Neuron (in vitro differentiated cells): ENCODE measurements at regions not wholly inside any gene's neighbourhood (a gene's known extent, or its start where the extent isn't known, plus 50 kb on each side); places are given as distances from the start of the nearest gene placed in this dataset.

Experiments used
- H2AFZ ChIP-seq: one replicate; pipeline ENCODE4 v1.6.1; 2013; ENCODE audit warnings: low read depth, mild to moderate bottlenecking, inconsistent platforms, low read length, moderate library complexity
- H3K27me3 ChIP-seq: one replicate; pipeline ENCODE4 v1.6.1; 2013; ENCODE audit warnings: low read length; ENCODE audit not compliant: insufficient read depth
- H3K36me3 ChIP-seq: one replicate; pipeline ENCODE4 v1.6.1; 2013; ENCODE audit warnings: low read length; ENCODE audit not compliant: insufficient read depth
- H3K4me1 ChIP-seq: one replicate; pipeline ENCODE4 v1.6.1; 2013; ENCODE audit warnings: low read length; ENCODE audit not compliant: insufficient read depth
- H3K4me3 ChIP-seq: 2 replicates; pipeline ENCODE4 v1.5.1; 2013; ENCODE audit warnings: mild to moderate bottlenecking, low read length, moderate library complexity
- H3K9me3 ChIP-seq: one replicate; pipeline ENCODE4 v1.6.1; 2013; ENCODE audit warnings: low read length

DNA sequence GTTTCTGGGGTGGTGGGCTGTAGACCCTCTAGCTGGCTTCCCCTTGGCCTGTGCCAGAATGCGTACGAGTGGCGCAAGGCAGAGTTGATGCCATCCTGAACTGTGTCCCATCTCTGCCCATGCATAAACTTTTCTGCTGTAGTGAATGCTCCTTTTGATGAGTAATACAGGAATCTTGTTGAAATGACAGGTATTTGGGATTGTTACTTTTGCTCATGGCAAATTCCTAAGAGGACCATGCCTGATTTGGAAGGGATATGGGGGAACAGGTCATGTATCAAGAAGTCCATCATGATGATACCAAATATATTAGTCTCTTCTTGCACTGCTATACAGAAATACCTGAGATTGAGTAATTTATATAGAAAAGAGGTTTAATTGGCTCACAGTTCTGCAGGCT lies 648.0 kb downstream of the SLC4A3 start:
- no peak overlapping the region for H3K4me3 ChIP-seq
- no peaks in the 10 kb centered on the region for H3K36me3 ChIP-seq
- H3K4me1 ChIP-seq, result no peaks in the 10 kb centered on the region
- no peaks in the 10 kb centered on the region for H3K9me3 ChIP-seq
- no peaks in the 10 kb centered on the region for H3K27me3 ChIP-seq
- H2AFZ ChIP-seq, result no peak overlapping the region

- Histone ChIP-seq H3K36me3 (no peaks in the 10 kb centered on the region), H3K4me1 (no peaks in the 10 kb centered on the region), H3K4me3 (no peak overlapping the region), H2AFZ (no peak overlapping the region), H3K27me3 (no peaks in the 10 kb centered on the region), H3K9me3 (no peaks in the 10 kb centered on the region)
Observed at GRCh38 chr2:220276741-220277444, 649.5 kb downstream of the SLC4A3 start.

GRCh38 chr2:220277445-220277975 lies 650.1 kb downstream of the SLC4A3 start:
- no peaks in the 10 kb centered on the region for H3K27me3 ChIP-seq
- H3K4me3 ChIP-seq, result no peak overlapping the region
- no peaks in the 10 kb centered on the region for H3K9me3 ChIP-seq
- H2AFZ ChIP-seq, result no peak overlapping the region
- H3K36me3 ChIP-seq, result no peaks in the 10 kb centered on the region
- H3K4me1 ChIP-seq, result no peaks in the 10 kb centered on the region

- Histone ChIP-seq H3K4me1 (no peaks in the 10 kb centered on the region), H3K36me3 (no peaks in the 10 kb centered on the region), H3K4me3 (no peak overlapping the region), H3K27me3 (no peaks in the 10 kb centered on the region), H3K9me3 (no peaks in the 10 kb centered on the region), H2AFZ (no peak overlapping the region)
Observed at GRCh38 chr2:220278022-220278421, 650.6 kb downstream of the SLC4A3 start.

DNA sequence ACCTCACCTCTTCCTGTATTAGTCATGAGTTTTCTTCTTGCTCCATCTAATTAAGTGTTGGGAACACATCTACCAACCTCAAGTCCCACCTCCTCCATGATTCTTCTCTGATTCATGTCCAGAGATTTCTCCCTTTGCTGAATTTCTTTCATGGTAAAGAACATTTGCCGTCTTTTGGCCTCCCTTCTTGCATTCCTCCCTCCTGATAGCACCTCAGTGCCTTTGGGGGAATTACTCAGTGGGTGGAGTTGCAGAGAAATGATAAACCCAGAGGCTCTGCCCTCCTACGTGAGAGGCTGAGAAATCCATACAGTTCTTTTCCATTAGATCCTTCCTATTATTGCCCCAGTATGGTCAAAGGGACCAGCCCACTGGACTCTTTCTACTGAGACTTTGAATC lies 651.9 kb downstream of the SLC4A3 start:
- H2AFZ ChIP-seq, result no peak overlapping the region
- no peaks in the 10 kb centered on the region for H3K36me3 ChIP-seq
- no peaks in the 10 kb centered on the region for H3K27me3 ChIP-seq
- no peaks in the 10 kb centered on the region for H3K4me1 ChIP-seq
- no peak overlapping the region for H3K4me3 ChIP-seq
- H3K9me3 ChIP-seq, result no peaks in the 10 kb centered on the region

DNA sequence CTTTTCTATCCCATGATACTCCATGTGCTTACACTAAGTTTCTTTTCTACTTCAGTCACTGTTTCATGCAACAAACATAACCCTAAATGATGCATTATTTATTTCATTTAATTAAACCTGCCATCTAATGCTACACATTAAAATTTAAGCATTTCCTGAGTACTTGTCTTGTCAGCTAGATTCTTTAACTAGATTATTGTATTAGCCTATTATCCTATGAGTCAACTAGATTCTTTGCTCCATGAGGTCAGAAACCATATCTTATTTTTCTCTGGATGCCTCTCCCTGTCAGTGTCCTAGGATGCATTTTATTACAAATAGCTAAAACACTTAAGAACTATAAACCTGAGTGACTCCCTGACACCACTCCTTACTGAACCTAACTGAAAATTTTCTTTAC lies 652.4 kb downstream of the SLC4A3 start:
- no peak overlapping the region for H2AFZ ChIP-seq
- H3K27me3 ChIP-seq, result no peaks in the 10 kb centered on the region
- no peaks in the 10 kb centered on the region for H3K36me3 ChIP-seq
- no peaks in the 10 kb centered on the region for H3K9me3 ChIP-seq
- no peak overlapping the region for H3K4me3 ChIP-seq
- H3K4me1 ChIP-seq, result no peaks in the 10 kb centered on the region

GRCh38 chr2:220280736-220281135 lies 653.3 kb downstream of the SLC4A3 start:
- H2AFZ ChIP-seq, result no peak overlapping the region
- H3K36me3 ChIP-seq, result no peaks in the 10 kb centered on the region
- H3K4me3 ChIP-seq, result no peak overlapping the region
- H3K27me3 ChIP-seq, result no peaks in the 10 kb centered on the region
- no peaks in the 10 kb centered on the region for H3K9me3 ChIP-seq
- no peaks in the 10 kb centered on the region for H3K4me1 ChIP-seq

- Histone ChIP-seq H3K9me3 (no peaks in the 10 kb centered on the region), H2AFZ (no peak overlapping the region), H3K4me1 (no peaks in the 10 kb centered on the region), H3K4me3 (no peak overlapping the region), H3K36me3 (no peaks in the 10 kb centered on the region), H3K27me3 (no peaks in the 10 kb centered on the region)
Observed at GRCh38 chr2:220281771-220282170, 654.3 kb downstream of the SLC4A3 start.

GRCh38 chr2:220282236-220282635 lies 654.8 kb downstream of the SLC4A3 start:
- no peaks in the 10 kb centered on the region for H3K4me1 ChIP-seq
- no peaks in the 10 kb centered on the region for H3K27me3 ChIP-seq
- H3K9me3 ChIP-seq, result no peaks in the 10 kb centered on the region
- H3K4me3 ChIP-seq, result no peak overlapping the region
- no peak overlapping the region for H2AFZ ChIP-seq
- H3K36me3 ChIP-seq, result no peaks in the 10 kb centered on the region

DNA sequence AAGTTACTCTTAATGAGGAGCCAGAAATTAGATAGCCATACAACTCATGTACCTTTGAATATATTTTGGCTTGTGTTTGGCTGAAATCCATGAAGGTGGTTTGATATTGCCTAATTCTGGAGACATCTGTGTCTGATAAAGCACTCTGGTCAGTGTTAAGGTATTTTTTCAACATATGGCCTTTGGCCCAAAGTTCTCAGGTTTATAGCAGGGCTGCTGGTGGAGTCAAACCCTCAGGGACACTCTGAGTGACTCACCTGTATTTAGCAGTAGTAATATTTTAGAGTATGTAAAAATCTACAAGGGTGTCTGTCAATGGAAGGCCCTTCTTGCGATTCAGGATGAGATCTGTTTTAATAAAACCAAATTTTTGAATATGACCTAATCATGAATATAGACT lies 666.5 kb downstream of the SLC4A3 start:
- H3K4me1 ChIP-seq, result no peaks in the 10 kb centered on the region
- H2AFZ ChIP-seq, result no peak overlapping the region
- H3K9me3 ChIP-seq, result no peaks in the 10 kb centered on the region
- no peaks in the 10 kb centered on the region for H3K36me3 ChIP-seq
- H3K27me3 ChIP-seq, result no peaks in the 10 kb centered on the region
- H3K4me3 ChIP-seq, result no peak overlapping the region

DNA sequence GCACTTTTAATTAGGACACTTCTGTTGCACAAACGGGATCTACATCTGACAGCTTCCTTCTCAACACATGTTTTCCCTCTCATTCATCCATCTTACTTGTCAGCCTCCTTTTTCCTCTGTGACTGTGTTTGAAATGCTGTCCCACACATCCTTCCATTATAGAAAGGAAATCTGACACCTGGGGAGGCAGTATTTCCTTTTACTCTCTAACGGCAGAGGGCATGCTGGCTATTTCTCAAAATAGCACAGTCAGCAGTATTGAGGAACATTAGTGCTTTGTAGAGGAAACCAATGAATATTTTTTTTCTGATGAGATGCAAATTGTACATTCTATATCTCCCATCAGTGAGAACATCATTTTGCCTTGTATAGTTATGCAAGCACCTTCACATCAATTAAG lies 668.7 kb downstream of the SLC4A3 start:
- H3K4me1 ChIP-seq, result no peaks in the 10 kb centered on the region
- H3K36me3 ChIP-seq, result no peaks in the 10 kb centered on the region
- no peak overlapping the region for H3K4me3 ChIP-seq
- no peaks in the 10 kb centered on the region for H3K27me3 ChIP-seq
- no peak overlapping the region for H2AFZ ChIP-seq
- no peaks in the 10 kb centered on the region for H3K9me3 ChIP-seq

- Histone ChIP-seq H3K4me3 (no peak overlapping the region), H3K9me3 (no peaks in the 10 kb centered on the region), H2AFZ (no peak overlapping the region), H3K27me3 (no peaks in the 10 kb centered on the region), H3K4me1 (no peaks in the 10 kb centered on the region), H3K36me3 (no peaks in the 10 kb centered on the region)
Observed at GRCh38 chr2:220297093-220297492, 669.7 kb downstream of the SLC4A3 start.

DNA sequence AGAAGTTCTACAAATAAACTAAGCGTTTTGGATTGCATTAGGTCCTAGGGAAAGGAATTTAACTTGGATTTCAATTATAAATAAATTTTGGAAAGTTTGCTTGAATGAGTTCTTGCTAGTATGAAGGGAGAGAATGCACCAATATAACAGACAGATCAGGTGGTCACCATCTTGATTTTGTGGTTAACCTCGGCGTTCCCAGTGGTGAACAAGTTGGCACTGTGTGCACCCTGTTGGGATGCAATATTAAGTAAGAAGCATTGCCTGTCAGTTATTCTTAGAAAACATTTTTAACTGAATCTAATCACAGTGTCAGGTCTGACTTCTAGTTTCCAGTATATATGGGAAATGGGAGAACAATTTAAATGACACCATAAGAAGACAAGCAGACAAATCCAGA lies 673.4 kb downstream of the SLC4A3 start:
- peaks cover 9% of the 10 kb centered on the region for H3K4me1 ChIP-seq
- H3K36me3 ChIP-seq, result no peaks in the 10 kb centered on the region
- H3K9me3 ChIP-seq, result no peaks in the 10 kb centered on the region
- H2AFZ ChIP-seq, result no peak overlapping the region
- no peaks in the 10 kb centered on the region for H3K27me3 ChIP-seq
- H3K4me3 ChIP-seq, result no peak overlapping the region

DNA sequence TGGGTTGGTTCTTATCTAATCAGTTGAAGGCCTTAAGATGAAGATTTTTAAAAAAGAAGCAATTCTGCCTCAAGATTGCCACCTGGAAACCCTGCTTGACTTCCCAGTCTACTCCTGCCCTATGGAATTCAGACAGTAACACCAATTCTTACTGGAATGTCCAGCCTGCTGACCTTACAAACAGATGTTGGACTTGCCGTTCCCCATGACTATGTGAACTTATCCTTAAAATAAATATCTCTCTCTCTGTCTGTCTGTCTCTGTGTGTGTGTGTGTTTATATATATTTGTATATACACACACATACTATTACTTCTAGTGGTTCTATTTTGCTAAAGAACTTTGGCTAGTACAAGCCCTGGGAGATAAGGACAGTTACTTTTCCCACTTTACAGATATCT lies 675.3 kb downstream of the SLC4A3 start:
- Histone ChIP-seq H3K9me3 (no peaks in the 10 kb centered on the region), H3K27me3 (no peaks in the 10 kb centered on the region), H3K4me1 (peaks cover 9% of the 10 kb centered on the region), H2AFZ (no peak overlapping the region), H3K4me3 (no peak overlapping the region), H3K36me3 (no peaks in the 10 kb centered on the region)
